MM.1S (cell line): ENCODE measurements at regions not wholly inside any gene's neighbourhood (a gene's known extent, or its start where the extent isn't known, plus 50 kb on each side); places are given as distances from the start of the nearest gene placed in this dataset.
A peak's percentile ranks its signal among the peaks of the same experiment; 100 is the strongest.
"Not testable (repeated sequence)": the region's sequence is repeated elsewhere in the genome, so short reads cannot be mapped to it uniquely, and the experiment has no call there.

Source experiments
- DNase-seq: peaks from one replicate; pipeline ENCODE4 v3.0.0-alpha.2; 2015
- H2AFZ ChIP-seq: fragments of 300-600 bp; sonication (generic); 2 replicates; pipeline ENCODE4 v1.6.0; 2016; ENCODE audit warnings: antibody characterized with exemption, low read length
- H3F3A ChIP-seq: fragments of 300-600 bp; sonication (generic); 2 replicates; pipeline ENCODE4 v1.6.1; 2016; ENCODE audit warnings: mild to moderate bottlenecking, antibody characterized with exemption, low read length, moderate library complexity, mixed read lengths; ENCODE audit not compliant: insufficient read depth
- H3K27ac ChIP-seq: fragments of 300-600 bp; sonication (generic); 2 replicates; pipeline ENCODE4 v1.5.1; 2016; ENCODE audit warnings: mild to moderate bottlenecking, low read length
- H3K27me3 ChIP-seq: fragments of 300-600 bp; sonication (generic); replicated peaks from 2 replicates; pipeline ENCODE4 v1.6.0; 2016; ENCODE audit warnings: low read length; ENCODE audit not compliant: insufficient read depth
- H3K36me3 ChIP-seq: fragments of 300-600 bp; sonication (generic); replicated peaks from 2 replicates; pipeline ENCODE4 v1.6.1; 2016; ENCODE audit warnings: mild to moderate bottlenecking, low read length, mixed read lengths; ENCODE audit not compliant: insufficient read depth
- H3K4me1 ChIP-seq: fragments of 300-600 bp; sonication (generic); 2 replicates; pipeline ENCODE4 v1.6.1; 2016; ENCODE audit warnings: low read length, mixed read lengths
- H3K4me2 ChIP-seq: fragments of 300-600 bp; sonication (generic); 2 replicates; pipeline ENCODE4 v1.6.0; 2016; ENCODE audit warnings: low read depth, low read length
- H3K4me3 ChIP-seq: fragments of 300-600 bp; sonication (generic); 2 replicates; pipeline ENCODE4 v1.5.1; 2016; ENCODE audit warnings: low read length, mixed read lengths
- H3K79me2 ChIP-seq: fragments of 300-600 bp; sonication (generic); 2 replicates; pipeline ENCODE4 v1.6.1; 2016; ENCODE audit warnings: mixed run types, low read length, mixed read lengths
- H3K9ac ChIP-seq: fragments of 300-600 bp; sonication (generic); 2 replicates; pipeline ENCODE4 v1.6.1; 2016; ENCODE audit warnings: low read length, mixed read lengths
- H3K9me2 ChIP-seq: fragments of 300-600 bp; sonication (generic); replicated peaks from 2 replicates; pipeline ENCODE4 v1.6.1; 2016; ENCODE audit warnings: mild to moderate bottlenecking, low read length, mixed read lengths; ENCODE audit not compliant: insufficient read depth
- H3K9me3 ChIP-seq: fragments of 300-600 bp; sonication (generic); replicated peaks from 2 replicates; pipeline ENCODE4 v1.6.1; 2016; ENCODE audit warnings: mild to moderate bottlenecking, low read length, mixed read lengths; ENCODE audit not compliant: insufficient read depth
- H4K20me1 ChIP-seq: fragments of 300-600 bp; sonication (generic); 2 replicates; pipeline ENCODE4 v1.6.1; 2016; ENCODE audit warnings: mild to moderate bottlenecking, low read length, moderate library complexity, mixed read lengths; ENCODE audit not compliant: insufficient read depth
- CTCF ChIP-seq: fragments of 300-600 bp; sonication (generic); IDR thresholded peaks from 2 replicates; pipeline ENCODE4 v1.5.1; 2016; ENCODE audit warnings: antibody characterized with exemption, low read length, mixed read lengths
- EZH2 ChIP-seq: fragments of 300-600 bp; sonication (generic); optimal IDR thresholded peaks from 2 replicates; pipeline ENCODE3; 2017; ENCODE audit warnings: low read depth, mild to moderate bottlenecking, antibody characterized with exemption, low read length, mixed read lengths
- EZH2phosphoT487 ChIP-seq: fragments of 300-600 bp; sonication (generic); IDR thresholded peaks from 2 replicates; pipeline ENCODE4 v1.6.1; 2018; ENCODE audit warnings: antibody characterized with exemption, low read length

DNA sequence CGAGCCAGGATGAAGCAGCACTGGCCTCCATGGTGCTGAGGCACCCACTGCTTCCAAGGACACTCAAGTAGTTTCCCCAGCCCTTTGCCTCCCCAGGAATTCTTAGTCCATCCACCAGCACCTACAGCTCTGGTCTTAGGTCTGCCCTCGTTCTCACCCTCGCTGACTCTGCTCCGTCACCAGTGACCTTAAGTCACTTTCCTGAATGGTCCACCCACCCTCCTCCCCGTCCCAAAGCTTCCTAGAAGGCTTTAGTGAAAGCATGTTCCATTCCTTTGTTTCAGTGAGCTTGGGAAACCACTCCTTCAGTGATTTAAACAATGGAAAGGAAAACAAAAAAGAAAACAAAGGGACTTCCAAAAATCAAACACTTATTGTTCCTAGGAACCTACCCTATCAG lies 54.6 kb upstream of the MAP3K1 start:
- H3K4me1 ChIP-seq, result no peaks in the 10 kb centered on the region
- H3K9me3 ChIP-seq, result no peaks in the 10 kb centered on the region
- no peaks in the 10 kb centered on the region for H3K9me2 ChIP-seq
- no peaks in the 10 kb centered on the region for H3F3A ChIP-seq
- H3K36me3 ChIP-seq, result no peaks in the 10 kb centered on the region
- H3K27ac ChIP-seq, result no peak overlapping the region
- H4K20me1 ChIP-seq, result no peaks in the 10 kb centered on the region
- no peak overlapping the region for H3K4me3 ChIP-seq
- no peak overlapping the region for H3K4me2 ChIP-seq
- no peak overlapping the region for H2AFZ ChIP-seq
- no peaks in the 10 kb centered on the region for H3K27me3 ChIP-seq
- DNase-seq, result no peak
- TF ChIP-seq EZH2, result no peak
- TF ChIP-seq CTCF, result no peak
- TF ChIP-seq EZH2phosphoT487, result no peak
- H3K79me2 ChIP-seq, result no peaks in the 10 kb centered on the region
- no peak overlapping the region for H3K9ac ChIP-seq

- Histone ChIP-seq H2AFZ (no peak overlapping the region), H3K4me1 (peaks cover 6% of the 10 kb centered on the region)
Measured at GRCh38 chr5:56759521-56760216, 55.7 kb upstream of the MAP3K1 start.

DNA sequence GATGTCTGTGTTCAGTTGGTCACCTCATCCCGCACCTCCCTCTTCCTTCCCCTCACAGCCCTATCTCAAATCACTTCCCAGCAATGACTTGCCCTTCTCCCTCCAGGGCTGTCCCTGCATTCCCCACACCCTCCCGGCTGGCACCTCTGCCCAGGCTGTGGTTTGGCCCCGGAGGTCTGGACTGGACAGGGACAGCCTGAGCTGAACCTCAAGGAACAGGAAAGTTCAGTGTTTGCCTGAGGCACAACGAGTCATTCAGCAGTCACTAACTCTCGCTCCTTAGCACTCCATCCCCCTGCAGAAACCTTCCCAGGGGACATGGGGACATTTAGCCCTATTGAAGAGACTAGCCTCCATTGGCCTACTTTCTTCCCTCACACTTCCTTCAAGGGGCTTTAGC lies 58.3 kb upstream of the MAP3K1 start:
- H3K9me3 ChIP-seq, result no peaks in the 10 kb centered on the region
- no peaks in the 10 kb centered on the region for H3K27me3 ChIP-seq
- no peaks in the 10 kb centered on the region for H3K9me2 ChIP-seq
- H3F3A ChIP-seq, result peaks cover 6% of the 10 kb centered on the region; the same call in 1 of the 2 replicates
- H3K4me3 ChIP-seq, result no peak overlapping the region
- no peak overlapping the region for H3K9ac ChIP-seq
- DNase-seq, result no peak
- no peaks in the 10 kb centered on the region for H4K20me1 ChIP-seq
- H2AFZ ChIP-seq, result no peak overlapping the region
- peaks cover 13% of the 10 kb centered on the region for H3K4me1 ChIP-seq
- H3K36me3 ChIP-seq, result no peaks in the 10 kb centered on the region
- H3K79me2 ChIP-seq, result no peaks in the 10 kb centered on the region
- H3K4me2 ChIP-seq, result no peak overlapping the region
- no peak for TF ChIP-seq EZH2phosphoT487
- H3K27ac ChIP-seq, result no peak overlapping the region

More at GRCh38 chr5:56759521-56760216, 55.7 kb upstream of the MAP3K1 start:
- Histone ChIP-seq H3K79me2 (no peaks in the 10 kb centered on the region), H4K20me1 (no peaks in the 10 kb centered on the region), H3K4me2 (no peak overlapping the region), H3K27ac (no peak overlapping the region), H3K9me3 (no peaks in the 10 kb centered on the region), H3F3A (0 out of 2 replicates have a peak, but pooled peaks cover 1% of the 10 kb centered on the region), H3K9me2 (no peaks in the 10 kb centered on the region), H3K4me3 (no peak overlapping the region), H3K9ac (no peak overlapping the region), H3K36me3 (no peaks in the 10 kb centered on the region), H3K27me3 (no peaks in the 10 kb centered on the region)
- TF ChIP-seq EZH2phosphoT487, result no peak
- TF ChIP-seq CTCF, result no peak
- no peak for TF ChIP-seq EZH2
- DNase-seq, result no peak

- peaks cover 6% of the 10 kb centered on the region; the same call in 1 of the 2 replicates for H3F3A ChIP-seq
- no peaks in the 10 kb centered on the region for H3K79me2 ChIP-seq
- no peak overlapping the region for H3K9ac ChIP-seq
- H3K27me3 ChIP-seq, result no peaks in the 10 kb centered on the region
- no peaks in the 10 kb centered on the region for H4K20me1 ChIP-seq
- H3K9me2 ChIP-seq, result no peaks in the 10 kb centered on the region
- no peak for DNase-seq
- no peak overlapping the region for H3K4me3 ChIP-seq
- H3K4me2 ChIP-seq, result peak overlapping the region; percentile 25; the same call in 1 of the 2 replicates
- H2AFZ ChIP-seq, result 0 out of 2 replicates have a peak overlapping the region, but pooled peaks have one; percentile 53
- no peaks in the 10 kb centered on the region for H3K9me3 ChIP-seq
- H3K27ac ChIP-seq, result peak overlapping the region; percentile 53; the same call in 1 of the 2 replicates
- no peaks in the 10 kb centered on the region for H3K36me3 ChIP-seq
- peaks cover 13% of the 10 kb centered on the region for H3K4me1 ChIP-seq
- no peak for TF ChIP-seq EZH2phosphoT487
- no peak for TF ChIP-seq EZH2
- no peak for TF ChIP-seq CTCF
Measured at GRCh38 chr5:56755036-56755555, 60.3 kb upstream of the MAP3K1 start.

GRCh38 chr5:56753588-56753987 lies 61.8 kb upstream of the MAP3K1 start:
- H3K27ac ChIP-seq, H3K9me3 ChIP-seq, H3K4me2 ChIP-seq, H3K4me3 ChIP-seq, H3K79me2 ChIP-seq, H3K36me3 ChIP-seq, H2AFZ ChIP-seq, DNase-seq, H3K9me2 ChIP-seq, H3K9ac ChIP-seq, H3F3A ChIP-seq, H4K20me1 ChIP-seq, H3K27me3 ChIP-seq: not testable (repeated sequence)
- H3K4me1 ChIP-seq, result peaks cover 13% of the 10 kb centered on the region
